HCT116 (cell line): ENCODE measurements at regions not wholly inside any gene's neighbourhood (a gene's known extent, or its start where the extent isn't known, plus 50 kb on each side); places are given as distances from the start of the nearest gene placed in this dataset.

Experiments
- EZH2 ChIP-seq: fragments of 200-600 bp; sonication (generic); IDR thresholded peaks from 2 replicates; pipeline ENCODE4 v1.6.1; 2017; ENCODE audit warnings: antibody characterized with exemption, mixed run types
- TF ChIP-seq, protein P1 (sequence below), 3 experiments: fragments of 200-600 bp in 1 of 3; sonication (generic) in 1 of 3; IDR thresholded peaks in 2 of 3; conservative IDR thresholded peaks in 1 of 3; 2 replicates each; pipeline ENCODE4 v1.5.1; 2012 to 2017; ENCODE audit warnings: low read depth in 2 of 3, low read length in 2 of 3, antibody characterized with exemption in 1 of 3, borderline replicate concordance in 1 of 3, control low read depth in 1 of 3, mild to moderate bottlenecking in 1 of 3, mixed read lengths in 1 of 3, mixed run types in 1 of 3, moderate library complexity in 1 of 3; ENCODE audit not compliant: insufficient read depth in 1 of 3

DNA sequence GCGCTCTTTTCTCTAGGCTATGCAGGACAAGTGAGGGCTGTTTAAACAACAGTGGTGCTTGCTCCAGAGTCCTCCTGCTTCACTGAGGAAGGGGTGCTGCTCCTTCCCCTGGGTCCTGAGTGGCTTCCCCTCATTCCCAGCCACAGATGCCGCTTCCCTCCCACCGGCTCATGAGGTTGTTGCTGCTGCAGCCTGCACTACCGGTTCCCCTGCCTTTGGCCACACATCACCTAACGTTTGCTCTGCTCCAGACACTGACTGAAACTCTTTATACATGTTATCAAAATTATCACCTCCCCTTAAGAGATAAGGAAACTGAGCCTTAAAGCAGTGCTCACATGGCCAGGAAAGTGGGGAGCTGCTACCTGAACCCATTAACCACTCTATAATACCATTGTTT lies 130.8 kb upstream of the LGALSL start:
- no peak for TF ChIP-seq EZH2
- TF ChIP-seq, protein P1, sequence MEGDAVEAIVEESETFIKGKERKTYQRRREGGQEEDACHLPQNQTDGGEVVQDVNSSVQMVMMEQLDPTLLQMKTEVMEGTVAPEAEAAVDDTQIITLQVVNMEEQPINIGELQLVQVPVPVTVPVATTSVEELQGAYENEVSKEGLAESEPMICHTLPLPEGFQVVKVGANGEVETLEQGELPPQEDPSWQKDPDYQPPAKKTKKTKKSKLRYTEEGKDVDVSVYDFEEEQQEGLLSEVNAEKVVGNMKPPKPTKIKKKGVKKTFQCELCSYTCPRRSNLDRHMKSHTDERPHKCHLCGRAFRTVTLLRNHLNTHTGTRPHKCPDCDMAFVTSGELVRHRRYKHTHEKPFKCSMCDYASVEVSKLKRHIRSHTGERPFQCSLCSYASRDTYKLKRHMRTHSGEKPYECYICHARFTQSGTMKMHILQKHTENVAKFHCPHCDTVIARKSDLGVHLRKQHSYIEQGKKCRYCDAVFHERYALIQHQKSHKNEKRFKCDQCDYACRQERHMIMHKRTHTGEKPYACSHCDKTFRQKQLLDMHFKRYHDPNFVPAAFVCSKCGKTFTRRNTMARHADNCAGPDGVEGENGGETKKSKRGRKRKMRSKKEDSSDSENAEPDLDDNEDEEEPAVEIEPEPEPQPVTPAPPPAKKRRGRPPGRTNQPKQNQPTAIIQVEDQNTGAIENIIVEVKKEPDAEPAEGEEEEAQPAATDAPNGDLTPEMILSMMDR (IDR thresholded peaks at IDR 0.05 in 2 of 3, conservative IDR thresholded peaks at IDR 0.05 in 1 of 3; ENCODE audit: borderline replicate concordance in 1 of 3, insufficient read depth in 1 of 3, low read depth in 2 of 3, low read length in 2 of 3), result no peak
